Spinal cord (tissue), 9 donors: ENCODE measurements at regions not wholly inside any gene's neighbourhood (a gene's known extent, or its start where the extent isn't known, plus 50 kb on each side); places are given as distances from the start of the nearest gene placed in this dataset.
A peak's percentile ranks its signal among the peaks of the same experiment; 100 is the strongest.

Experiments
- DNase-seq, 6 donors: peaks; one replicate each; pipeline versions ENCODE4 v3.0.0 to v3.0.0-alpha.2; 2013 to 2015; ENCODE audit warnings: low spot score in 6 of 6, low read depth in 4 of 6
- H3K27ac ChIP-seq: one replicate; pipeline ENCODE4 v1.5.1; 2013; ENCODE audit warnings: low read depth, low read length, control low read depth
- H3K27me3 ChIP-seq: one replicate; pipeline ENCODE4 v1.6.1; 2013; ENCODE audit warnings: low read length; ENCODE audit not compliant: control insufficient read depth, insufficient read depth
- H3K36me3 ChIP-seq: one replicate; pipeline ENCODE4 v1.6.1; 2013; ENCODE audit warnings: low read length; ENCODE audit not compliant: control insufficient read depth, insufficient read depth
- H3K4me1 ChIP-seq: one replicate; pipeline ENCODE4 v1.6.1; 2013; ENCODE audit warnings: low read length; ENCODE audit not compliant: control insufficient read depth, insufficient read depth
- H3K4me3 ChIP-seq: one replicate; pipeline ENCODE4 v1.5.1; 2013; ENCODE audit warnings: low read depth, low read length, control low read depth
- H3K9me3 ChIP-seq: one replicate; pipeline ENCODE4 v1.6.1; 2013; ENCODE audit warnings: low read length; ENCODE audit not compliant: control insufficient read depth, insufficient read depth
- WGBS: methylation state at CpG from one replicate; pipeline ENCODE4 v1.1.5; 2013; ENCODE audit warnings: missing lambda C conversion rate; ENCODE audit not compliant: insufficient coverage; 5-methylcytosine and 5-hydroxymethylcytosine counted together
- donor health status: healthy.

GRCh38 chr11:119934267-119934666 is 203.6 kb downstream of the TRIM29 start:
- H3K36me3 ChIP-seq: no peaks in the 10 kb centered on the region
- 97% methylated on average over 4 of the region's 4 CpGs for WGBS
- no peak overlapping the region for H3K4me3 ChIP-seq
- H3K9me3 ChIP-seq: no peaks in the 10 kb centered on the region
- DNase-seq: no peak
- H3K27ac ChIP-seq: no peak overlapping the region
- H3K27me3 ChIP-seq: no peaks in the 10 kb centered on the region
- peaks cover 20% of the 10 kb centered on the region for H3K4me1 ChIP-seq

DNA sequence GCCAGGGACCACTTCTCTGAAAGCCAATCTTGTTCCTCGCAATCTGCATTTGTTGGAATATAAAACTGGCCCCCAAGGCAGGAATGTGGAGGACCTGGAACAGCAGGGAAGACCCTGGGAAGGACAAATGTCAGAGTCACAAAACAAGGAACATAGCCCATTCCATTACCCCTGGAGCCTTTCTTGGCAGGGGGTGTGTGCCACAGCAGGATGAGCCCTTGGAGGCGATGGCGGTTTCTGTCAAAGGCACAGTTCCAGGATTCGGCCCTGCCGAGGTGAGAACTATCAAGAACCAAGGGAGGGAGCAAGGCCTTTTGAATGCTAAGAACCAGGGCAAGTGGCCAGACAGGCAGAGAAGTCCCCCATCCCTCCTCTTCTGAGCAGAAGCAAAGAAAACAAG is 204.3 kb downstream of the TRIM29 start:
- Histone ChIP-seq H3K27ac (no peak overlapping the region), H3K4me1 (peaks cover 20% of the 10 kb centered on the region), H3K27me3 (no peaks in the 10 kb centered on the region), H3K36me3 (no peaks in the 10 kb centered on the region), H3K4me3 (no peak overlapping the region), H3K9me3 (no peaks in the 10 kb centered on the region)
- DNase-seq: no peak
- 31% methylated on average over 2 of the region's 5 CpGs for WGBS

GRCh38 chr11:119932828-119933562 is 204.0 kb upstream of the NECTIN1 start:
- 68% methylated on average over 6 of the region's 9 CpGs for WGBS
- peak in 1 of 6 donors; percentile 84 for DNase-seq
- no peak overlapping the region for H3K4me3 ChIP-seq
- peaks cover 20% of the 10 kb centered on the region for H3K4me1 ChIP-seq
- no peak overlapping the region for H3K27ac ChIP-seq
- no peaks in the 10 kb centered on the region for H3K27me3 ChIP-seq
- H3K9me3 ChIP-seq: no peaks in the 10 kb centered on the region
- H3K36me3 ChIP-seq: no peaks in the 10 kb centered on the region

DNA sequence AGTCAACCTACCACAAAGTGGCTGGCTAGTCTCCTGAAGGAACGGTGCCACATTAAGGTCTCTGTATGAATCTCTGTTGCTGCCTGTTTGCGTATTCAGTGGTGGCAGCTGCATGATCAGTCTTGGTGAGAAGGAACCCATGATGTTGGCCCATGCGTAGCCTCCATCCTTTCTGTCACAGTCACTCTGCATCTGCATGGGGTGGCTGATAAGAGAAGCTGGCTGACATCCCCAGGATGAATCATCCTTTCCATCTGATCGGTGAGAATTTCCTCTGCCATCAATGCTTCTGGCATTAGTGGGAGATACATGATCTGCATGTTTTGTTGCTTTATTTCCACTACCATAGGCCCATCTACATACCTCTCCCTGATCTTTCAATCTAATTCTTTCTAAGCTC is 199.0 kb upstream of the NECTIN1 start:
- Histone ChIP-seq H3K4me1 (peaks cover 4% of the 10 kb centered on the region), H3K9me3 (no peaks in the 10 kb centered on the region), H3K36me3 (no peaks in the 10 kb centered on the region), H3K27ac (no peak overlapping the region), H3K4me3 (no peak overlapping the region), H3K27me3 (no peaks in the 10 kb centered on the region)
- WGBS: 90% methylated on average over 2 of the region's 4 CpGs
- no peak for DNase-seq

GRCh38 chr11:119924017-119924416 is 195.0 kb upstream of the NECTIN1 start:
- 51% methylated on average over 4 of the region's 5 CpGs for WGBS
- H3K27ac ChIP-seq: no peak overlapping the region
- DNase-seq: no peak

DNA sequence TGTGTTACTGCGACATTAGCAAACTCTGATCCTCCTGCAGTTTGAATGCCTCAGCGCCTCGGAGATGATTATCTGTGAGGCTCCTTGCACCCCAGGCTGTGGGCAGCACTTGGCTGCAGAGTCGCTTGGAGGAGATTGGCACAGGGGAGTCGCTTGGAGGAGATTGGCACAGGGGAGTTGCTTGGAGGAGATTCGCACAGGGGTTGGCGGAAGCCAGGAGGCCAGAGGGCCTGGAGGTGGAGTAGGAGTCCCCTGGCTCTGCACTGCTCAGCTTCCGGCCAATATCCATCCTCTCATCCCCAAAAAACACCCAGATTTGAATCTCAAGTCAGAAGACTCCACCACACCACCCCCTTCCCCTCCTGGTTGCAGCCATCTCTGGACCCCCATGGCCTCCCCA is 192.6 kb upstream of the NECTIN1 start:
- Histone ChIP-seq H3K4me3 (no peak overlapping the region), H3K4me1 (peaks cover 18% of the 10 kb centered on the region), H3K27me3 (no peaks in the 10 kb centered on the region), H3K27ac (no peak overlapping the region), H3K9me3 (no peaks in the 10 kb centered on the region), H3K36me3 (no peaks in the 10 kb centered on the region)
- WGBS: 81% methylated on average over 5 of the region's 8 CpGs
- DNase-seq: no peak

More at GRCh38 chr11:119924017-119924416, 195.0 kb upstream of the NECTIN1 start:
- no peaks in the 10 kb centered on the region for H3K9me3 ChIP-seq
- H3K27me3 ChIP-seq: no peaks in the 10 kb centered on the region
- no peaks in the 10 kb centered on the region for H3K36me3 ChIP-seq
- no peak overlapping the region for H3K4me3 ChIP-seq
- peaks cover 18% of the 10 kb centered on the region for H3K4me1 ChIP-seq

GRCh38 chr11:119920666-119921387 is 191.8 kb upstream of the NECTIN1 start:
- peaks cover 18% of the 10 kb centered on the region for H3K4me1 ChIP-seq
- peak in 2 of 6 donors; percentile 21 to 23 for DNase-seq
- H3K36me3 ChIP-seq: no peaks in the 10 kb centered on the region
- H3K27ac ChIP-seq: no peak overlapping the region
- no peak overlapping the region for H3K4me3 ChIP-seq
- WGBS: 73% methylated on average over 19 of the region's 27 CpGs
- H3K27me3 ChIP-seq: no peaks in the 10 kb centered on the region
- H3K9me3 ChIP-seq: no peaks in the 10 kb centered on the region

DNA sequence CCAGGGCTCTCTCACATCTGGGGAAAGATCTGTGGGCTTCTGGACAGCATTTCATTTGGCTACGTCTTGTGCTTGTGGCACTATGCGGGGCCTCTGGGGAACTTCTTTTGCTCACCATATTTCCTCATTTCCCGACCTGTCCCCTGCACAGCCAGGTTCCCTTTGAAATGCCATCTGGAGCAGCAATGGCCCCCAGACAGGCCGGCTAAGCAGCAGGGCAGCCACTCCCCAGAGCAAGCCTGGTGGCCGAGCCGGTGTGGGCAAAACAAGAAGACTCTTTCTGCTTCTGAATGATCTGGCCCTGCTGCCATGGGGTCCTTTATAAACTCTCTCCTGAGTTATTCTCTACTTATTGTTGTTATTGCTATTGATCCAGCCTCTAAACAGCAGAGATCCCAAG is 190.7 kb upstream of the NECTIN1 start:
- Histone ChIP-seq H3K4me1 (peaks cover 18% of the 10 kb centered on the region), H3K36me3 (no peaks in the 10 kb centered on the region), H3K27me3 (no peaks in the 10 kb centered on the region), H3K9me3 (no peaks in the 10 kb centered on the region), H3K4me3 (no peak overlapping the region), H3K27ac (no peak overlapping the region)
- DNase-seq: no peak
- 39% methylated on average over 4 of the region's 6 CpGs for WGBS

- no peaks in the 10 kb centered on the region for H3K27me3 ChIP-seq
- DNase-seq: no peak
- H3K4me1 ChIP-seq: peaks cover 18% of the 10 kb centered on the region
- H3K4me3 ChIP-seq: no peak overlapping the region
- no peaks in the 10 kb centered on the region for H3K9me3 ChIP-seq
- no peak overlapping the region for H3K27ac ChIP-seq
- no peaks in the 10 kb centered on the region for H3K36me3 ChIP-seq
- 74% methylated on average over 3 of the region's 6 CpGs for WGBS
These were observed 189.3 kb upstream of the NECTIN1 start for GRCh38 chr11:119918347-119918746.

GRCh38 chr11:119916568-119916967 is 187.6 kb upstream of the NECTIN1 start:
- Histone ChIP-seq H3K4me1 (peaks cover 21% of the 10 kb centered on the region), H3K9me3 (no peaks in the 10 kb centered on the region), H3K4me3 (no peak overlapping the region), H3K36me3 (no peaks in the 10 kb centered on the region), H3K27me3 (no peaks in the 10 kb centered on the region), H3K27ac (no peak overlapping the region)
- WGBS: 62% methylated on average over 2 of the region's 2 CpGs
- DNase-seq: no peak
